A673 (cell line): ENCODE measurements at regions not wholly inside any gene's neighbourhood (a gene's known extent, or its start where the extent isn't known, plus 50 kb on each side); places are given as distances from the start of the nearest gene placed in this dataset.

Experiments
- EZH2 ChIP-seq: fragments of 200-600 bp; sonication (generic); IDR thresholded peaks from 2 replicates; pipeline ENCODE4 v1.6.1; 2017; ENCODE audit warnings: borderline replicate concordance, low read depth, mild to moderate bottlenecking, mixed read lengths, antibody characterized with exemption, low read length; ENCODE audit not compliant: poor library complexity, severe bottlenecking
- TF ChIP-seq, protein P1 (sequence below): fragments of 300-800, 200-600 bp; sonication (generic); conservative IDR thresholded peaks from 2 replicates; pipeline ENCODE4 v1.5.1; 2017; ENCODE audit warnings: low read depth, mild to moderate bottlenecking, antibody characterized with exemption, low read length, moderate library complexity, mixed read lengths

DNA sequence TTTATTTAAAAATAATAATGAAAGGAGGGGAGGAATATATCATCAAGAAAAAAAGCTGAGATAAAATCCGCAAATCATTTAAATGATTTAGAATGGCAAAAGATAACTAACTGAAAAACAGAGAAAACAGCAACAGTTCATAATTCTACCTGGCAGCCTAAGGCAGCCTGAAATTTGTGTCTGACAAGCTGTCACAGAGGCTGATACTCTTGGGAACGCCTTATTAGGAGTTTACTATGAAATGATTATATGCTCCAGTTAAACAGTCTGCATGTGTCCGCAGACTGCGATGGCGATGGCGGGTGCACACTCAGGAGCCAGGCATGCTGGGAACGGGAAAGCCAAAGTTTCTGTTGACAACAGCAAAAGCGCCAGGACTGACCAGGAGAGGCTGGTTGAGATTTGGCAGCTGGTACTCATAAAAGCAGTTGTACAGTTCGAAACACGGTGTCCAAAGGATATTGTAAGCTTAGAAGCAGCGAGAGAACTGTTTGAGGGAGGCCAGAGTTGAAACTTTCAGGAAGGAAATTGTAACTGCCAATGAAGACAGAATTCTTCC lies 172.9 kb upstream of the MPPED2 start:
- TF ChIP-seq, protein P1, sequence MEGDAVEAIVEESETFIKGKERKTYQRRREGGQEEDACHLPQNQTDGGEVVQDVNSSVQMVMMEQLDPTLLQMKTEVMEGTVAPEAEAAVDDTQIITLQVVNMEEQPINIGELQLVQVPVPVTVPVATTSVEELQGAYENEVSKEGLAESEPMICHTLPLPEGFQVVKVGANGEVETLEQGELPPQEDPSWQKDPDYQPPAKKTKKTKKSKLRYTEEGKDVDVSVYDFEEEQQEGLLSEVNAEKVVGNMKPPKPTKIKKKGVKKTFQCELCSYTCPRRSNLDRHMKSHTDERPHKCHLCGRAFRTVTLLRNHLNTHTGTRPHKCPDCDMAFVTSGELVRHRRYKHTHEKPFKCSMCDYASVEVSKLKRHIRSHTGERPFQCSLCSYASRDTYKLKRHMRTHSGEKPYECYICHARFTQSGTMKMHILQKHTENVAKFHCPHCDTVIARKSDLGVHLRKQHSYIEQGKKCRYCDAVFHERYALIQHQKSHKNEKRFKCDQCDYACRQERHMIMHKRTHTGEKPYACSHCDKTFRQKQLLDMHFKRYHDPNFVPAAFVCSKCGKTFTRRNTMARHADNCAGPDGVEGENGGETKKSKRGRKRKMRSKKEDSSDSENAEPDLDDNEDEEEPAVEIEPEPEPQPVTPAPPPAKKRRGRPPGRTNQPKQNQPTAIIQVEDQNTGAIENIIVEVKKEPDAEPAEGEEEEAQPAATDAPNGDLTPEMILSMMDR, result no peak
- TF ChIP-seq EZH2, result no peak
